ENCODE measurements at regions not wholly inside any gene's neighbourhood (a gene's known extent, or its start where the extent isn't known, plus 50 kb on each side); places are given as distances from the start of the nearest gene placed in this dataset.

GRCh38 chr12:111156304-111156703, 212.6 kb downstream of the PHETA1 start:
- WGBS, 2 donors = 70 to 79% methylated on average over 3 of the region's 3 CpGs
- Histone ChIP-seq H3K27ac (no peak overlapping the region), H3K9me3 (no peaks in the 10 kb centered on the region), H3K4me3 (no peak overlapping the region), H3K36me3 (no peaks in the 10 kb centered on the region), H3K27me3 (peaks cover 0 to 6% of the 10 kb centered on the region in 2 donors), H3K4me1 (peaks cover 0 to 7% (median 0%) of the 10 kb centered on the region in 4 donors)
- TF ChIP-seq POLR2A (IDR thresholded peaks at IDR 0.05) = no peak
- no peak for TF ChIP-seq CTCF (IDR thresholded peaks at IDR 0.05)
- TF ChIP-seq EP300 (IDR thresholded peaks at IDR 0.05) = no peak
- DNase-seq (ENCODE audit: low spot score in 2 of 2) = no peak

GRCh38 chr12:111155521-111155920, 213.4 kb downstream of the PHETA1 start:
- Histone ChIP-seq H3K9me3 (no peaks in the 10 kb centered on the region), H3K36me3 (no peaks in the 10 kb centered on the region), H3K4me3 (no peak overlapping the region), H3K4me1 (peaks cover 0 to 10% (median 0%) of the 10 kb centered on the region in 4 donors), H3K27me3 (peaks cover 0 to 6% of the 10 kb centered on the region in 2 donors), H3K27ac (no peak overlapping the region)
- DNase-seq (ENCODE audit: low spot score in 2 of 2) = no peak
- WGBS, 2 donors = 44 to 56% methylated on average over 8 of the region's 8 CpGs
- TF ChIP-seq POLR2A (IDR thresholded peaks at IDR 0.05) (no peak), CTCF (IDR thresholded peaks at IDR 0.05) (no peak), EP300 (IDR thresholded peaks at IDR 0.05) (no peak)

DNA sequence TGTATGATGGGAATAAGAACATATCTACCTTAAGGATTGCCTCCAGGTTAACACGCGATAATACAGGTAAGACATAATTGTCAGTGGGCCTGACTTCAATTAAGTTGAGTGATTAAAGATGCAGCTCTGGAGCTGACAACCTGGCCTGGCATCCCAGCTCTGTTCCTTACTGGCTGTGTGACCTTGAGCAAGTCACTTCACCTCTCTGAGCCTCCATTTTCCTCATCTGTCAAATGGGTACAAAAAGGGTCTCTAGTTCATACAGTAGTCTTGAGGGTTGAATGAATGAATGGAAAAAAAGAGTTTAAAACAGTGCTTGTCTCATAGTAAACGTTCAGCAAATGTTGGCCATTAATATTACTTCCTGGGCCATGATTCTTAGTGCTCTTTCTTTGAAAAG, 213.9 kb downstream of the PHETA1 start:
- Histone ChIP-seq H3K36me3 (no peaks in the 10 kb centered on the region), H3K4me3 (no peak overlapping the region), H3K27ac (no peak overlapping the region), H3K9me3 (no peaks in the 10 kb centered on the region), H3K27me3 (peaks cover 0 to 6% of the 10 kb centered on the region in 2 donors), H3K4me1 (peaks cover 0 to 14% (median 0%) of the 10 kb centered on the region in 4 donors)
- TF ChIP-seq CTCF (IDR thresholded peaks at IDR 0.05) (no peak), POLR2A (IDR thresholded peaks at IDR 0.05) (no peak), EP300 (IDR thresholded peaks at IDR 0.05) (no peak)
- WGBS, 2 donors = 77 to 86% methylated on average over 3 of the region's 3 CpGs
- no peak for DNase-seq (ENCODE audit: low spot score in 2 of 2)

- WGBS, 2 donors = 55 to 73% methylated on average over 19 of the region's 19 CpGs
- TF ChIP-seq POLR2A (IDR thresholded peaks at IDR 0.05) (no peak), EP300 (IDR thresholded peaks at IDR 0.05) (no peak), CTCF (IDR thresholded peaks at IDR 0.05) (no peak)
- no peaks in the 10 kb centered on the region for H3K36me3 ChIP-seq
- H3K4me1 ChIP-seq = peaks cover 0 to 15% (median 0%) of the 10 kb centered on the region in 4 donors
- no peak for DNase-seq (ENCODE audit: low spot score in 2 of 2)
- H3K27me3 ChIP-seq = peaks cover 0 to 6% of the 10 kb centered on the region in 2 donors
- no peak overlapping the region for H3K27ac ChIP-seq
- H3K9me3 ChIP-seq = no peaks in the 10 kb centered on the region
- H3K4me3 ChIP-seq = no peak overlapping the region
These were observed 214.6 kb downstream of the PHETA1 start for GRCh38 chr12:111154147-111154834.

DNA sequence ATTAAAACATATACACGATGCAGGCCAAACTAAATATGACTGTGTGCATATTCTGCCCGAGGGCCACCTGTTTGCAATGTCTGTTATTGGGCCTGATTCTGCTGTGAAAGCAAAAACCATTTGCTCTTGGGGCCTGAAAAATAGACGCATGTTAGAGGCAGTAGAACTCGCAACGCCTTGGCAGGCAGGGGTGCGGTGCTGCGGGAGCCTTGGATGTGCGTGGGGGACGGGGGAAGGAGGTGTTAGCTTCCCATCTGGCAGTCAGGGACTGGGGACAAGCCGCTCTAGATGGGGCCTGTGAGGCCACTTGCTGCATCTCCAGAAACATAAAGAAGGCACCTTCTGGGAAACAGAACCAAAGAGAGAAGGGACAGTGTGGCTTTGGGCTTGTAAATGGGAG, 216.3 kb downstream of the PHETA1 start:
- no peak overlapping the region for H3K4me3 ChIP-seq
- H3K36me3 ChIP-seq = no peaks in the 10 kb centered on the region
- no peak overlapping the region for H3K27ac ChIP-seq
- WGBS, 2 donors = 84 to 87% methylated on average over 10 of the region's 10 CpGs
- H3K9me3 ChIP-seq = no peaks in the 10 kb centered on the region
- H3K4me1 ChIP-seq = peaks cover 0 to 15% (median 0%) of the 10 kb centered on the region in 4 donors
- no peak for TF ChIP-seq CTCF (IDR thresholded peaks at IDR 0.05)
- TF ChIP-seq EP300 (IDR thresholded peaks at IDR 0.05) = no peak
- peaks cover 0 to 6% of the 10 kb centered on the region in 2 donors for H3K27me3 ChIP-seq
- DNase-seq (ENCODE audit: low spot score in 2 of 2) = no peak
